WTC11 (cell line): ENCODE measurements at regions not wholly inside any gene's neighbourhood (a gene's known extent, or its start where the extent isn't known, plus 50 kb on each side); places are given as distances from the start of the nearest gene placed in this dataset.

ENCODE experiments used
- ATAC-seq: fragments of 200-7000 bp; cut with Tn5 transposase; 2 replicates; pipeline ENCODE4 v1.10.0; 2021; ENCODE audit warnings: mild to moderate bottlenecking, moderate library complexity
- CTCF ChIA-PET: fragments of 300-600 bp; sonication (Branson Sonifier 250); formaldehyde crosslinking; loops from one replicate; lab custom pipeline; 2021; ENCODE audit warnings: antibody characterized with exemption; lab: Charles Lee
- POLR2A ChIA-PET: fragments of 350-600 bp; sonication (Branson Sonifier 250); formaldehyde crosslinking; loops from one replicate; lab custom pipeline; 2021; ENCODE audit warnings: antibody characterized with exemption; lab: Charles Lee
- DNase-seq: peaks from one replicate; pipeline ENCODE4 v3.0.0; 2021; ENCODE audit warnings: low spot score
- H3K27ac Mint-ChIP-seq: 2 replicates; pipeline ENCODE4 v1.8.0; 2021; ENCODE audit warnings: mixed read lengths
- H3K27me3 Mint-ChIP-seq: 2 replicates; pipeline ENCODE4 v1.8.0; 2021; ENCODE audit warnings: low read depth, mild to moderate bottlenecking, moderate library complexity, mixed read lengths
- H3K36me3 Mint-ChIP-seq: 2 replicates; pipeline ENCODE4 v1.8.0; 2021; ENCODE audit warnings: mixed read lengths
- H3K4me1 Mint-ChIP-seq: 2 replicates; pipeline ENCODE4 v1.8.0; 2022; ENCODE audit warnings: mixed read lengths
- H3K4me3 Mint-ChIP-seq: 2 replicates; pipeline ENCODE4 v1.8.0; 2021; ENCODE audit warnings: mild to moderate bottlenecking, moderate library complexity, mixed read lengths
- H3K9me3 Mint-ChIP-seq: 2 replicates; pipeline ENCODE4 v1.8.0; 2021; ENCODE audit warnings: mixed read lengths
- ARID4B ChIP-seq: sonication (generic); formaldehyde crosslinking; IDR thresholded peaks from 2 replicates; pipeline ENCODE4 v1.8.0; 2023; ENCODE audit warnings: missing genetic modification reagents, mild to moderate bottlenecking, borderline replicate concordance
- ATF3 ChIP-seq: sonication (generic); formaldehyde crosslinking; conservative IDR thresholded peaks from 2 replicates; pipeline ENCODE4 v1.8.1; 2022; ENCODE audit warnings: mild to moderate bottlenecking, missing genetic modification reagents
- E2F4 ChIP-seq: sonication (generic); formaldehyde crosslinking; IDR thresholded peaks from 2 replicates; pipeline ENCODE4 v1.8.1; 2022; ENCODE audit warnings: low read depth, mild to moderate bottlenecking, moderate library complexity, missing genetic modification reagents, borderline replicate concordance
- E2F5 ChIP-seq: sonication (generic); formaldehyde crosslinking; IDR thresholded peaks from 2 replicates; pipeline ENCODE4 v1.8.1; 2022; ENCODE audit warnings: mild to moderate bottlenecking, moderate library complexity, missing genetic modification reagents
- EMX1 ChIP-seq: fragments of 250-450 bp; sonication (Bioruptor Pico); IDR thresholded peaks from 2 replicates; pipeline ENCODE4 v1.8.0; 2021; ENCODE audit warnings: mild to moderate bottlenecking
- FOXP4 ChIP-seq: sonication (generic); formaldehyde crosslinking; IDR thresholded peaks from 2 replicates; pipeline ENCODE4 v1.8.0; 2022; ENCODE audit warnings: mild to moderate bottlenecking, missing genetic modification reagents
- JUN ChIP-seq: sonication (generic); formaldehyde crosslinking; IDR thresholded peaks from 2 replicates; pipeline ENCODE4 v1.8.0; 2023; ENCODE audit warnings: mild to moderate bottlenecking, missing genetic modification reagents
- PREB ChIP-seq: sonication (generic); formaldehyde crosslinking; IDR thresholded peaks from 2 replicates; pipeline ENCODE4 v1.8.1; 2022; ENCODE audit warnings: mild to moderate bottlenecking, missing genetic modification reagents, moderate library complexity, borderline replicate concordance
- RELA ChIP-seq: sonication (generic); formaldehyde crosslinking; IDR thresholded peaks from 2 replicates; pipeline ENCODE4 v1.8.1; 2022; ENCODE audit warnings: missing genetic modification reagents, mild to moderate bottlenecking, borderline replicate concordance
- RORB ChIP-seq: fragments of 250-450 bp; sonication (Bioruptor Pico); IDR thresholded peaks from 2 replicates; pipeline ENCODE4 v1.9.0; 2021; ENCODE audit warnings: mild to moderate bottlenecking
- USF1 ChIP-seq: sonication (generic); formaldehyde crosslinking; IDR thresholded peaks from 2 replicates; pipeline ENCODE4 v1.8.0; 2022; ENCODE audit warnings: mild to moderate bottlenecking, missing genetic modification reagents
- ZBTB21 ChIP-seq: sonication (generic); formaldehyde crosslinking; IDR thresholded peaks from 2 replicates; pipeline ENCODE4 v1.8.1; 2023; ENCODE audit warnings: mild to moderate bottlenecking, missing genetic modification reagents, borderline replicate concordance
- ZNF219 ChIP-seq: sonication (generic); formaldehyde crosslinking; IDR thresholded peaks from 2 replicates; pipeline ENCODE4 v1.8.0; 2023; ENCODE audit warnings: missing genetic modification reagents, mild to moderate bottlenecking, borderline replicate concordance
- ZNF317 ChIP-seq: sonication (generic); formaldehyde crosslinking; IDR thresholded peaks from 2 replicates; pipeline ENCODE4 v1.8.1; 2023; ENCODE audit warnings: low read depth, mild to moderate bottlenecking, moderate library complexity, missing genetic modification reagents, borderline replicate concordance
- ZNF423 ChIP-seq: fragments of 250-450 bp; sonication (Bioruptor Pico); IDR thresholded peaks from 2 replicates; pipeline ENCODE4 v2.1.2; 2022; ENCODE audit warnings: mild to moderate bottlenecking, moderate library complexity
- ZNF532 ChIP-seq: fragments of 250-450 bp; sonication (Bioruptor Pico); IDR thresholded peaks from 2 replicates; pipeline ENCODE4 v1.9.0; 2021; ENCODE audit warnings: mild to moderate bottlenecking, borderline replicate concordance

GRCh38 chr18:27604583-27604982 lies 419.5 kb upstream of the CHST9 start:
- Mint-ChIP-seq H3K9me3 (peaks cover 20% of the 10 kb centered on the region), H3K27me3 (no peaks in the 10 kb centered on the region), H3K4me1 (peaks cover 25% of the 10 kb centered on the region), H3K36me3 (peaks cover 8% of the 10 kb centered on the region; the same call in 1 of the 2 replicates), H3K4me3 (no peak overlapping the region), H3K27ac (peak overlapping the region; percentile 68)
- TF ChIP-seq ATF3 (CRISPR knock-in tag) (no peak), ZNF423 (CRISPR knock-in tag) (no peak), USF1 (CRISPR knock-in tag) (no peak)
- POLR2A ChIA-PET, result interaction anchor here (1.2 to 1.7 kb wide), 2 partner anchors 108 to 145 kb away, joined by 3 to 4 read pairs; no protein-coding TSS in a partner anchor
- ATAC-seq (peak; percentile 22; the same call in 1 of the 2 replicates), DNase-seq (no peak)
- CTCF ChIA-PET, result interaction anchor here (0.7 to 5.8 kb wide), 36 partner anchors 10 to 874 kb away, joined by 3 to 146 read pairs (median 5); no protein-coding TSS in a partner anchor

- H3K4me3 Mint-ChIP-seq, result no peak overlapping the region
- TF ChIP-seq ZBTB21 (CRISPR knock-in tag) (no peak), ZNF317 (CRISPR knock-in tag) (no peak), E2F4 (no peak), RORB (CRISPR knock-in tag) (no peak), ZNF219 (CRISPR knock-in tag) (no peak), EMX1 (CRISPR knock-in tag) (no peak), ARID4B (CRISPR knock-in tag) (no peak), JUN (CRISPR knock-in tag) (no peak), PREB (CRISPR knock-in tag) (no peak), ZNF532 (CRISPR knock-in tag) (no peak), RELA (CRISPR knock-in tag) (no peak), FOXP4 (CRISPR knock-in tag) (no peak), E2F5 (CRISPR knock-in tag) (no peak)
- TF ChIP-seq, all 79 proteins: peak for 0
- ChIA-PET POLR2A (no interaction called here), CTCF (interaction anchor here (1.1 to 1.6 kb wide), 4 partner anchors 148 to 596 kb away, joined by 3 to 13 read pairs (median 4); no protein-coding TSS in a partner anchor)
- Mint-ChIP-seq H3K27ac (no peak overlapping the region), H3K27me3 (no peaks in the 10 kb centered on the region), H3K9me3 (peaks cover 20% of the 10 kb centered on the region), H3K36me3 (peaks cover 8% of the 10 kb centered on the region; the same call in 1 of the 2 replicates), H3K4me1 (peaks cover 37% of the 10 kb centered on the region)
- ATAC-seq, result no peak
- no peak for DNase-seq
These were observed 417.0 kb upstream of the CHST9 start for GRCh38 chr18:27602092-27602491.
